ENCODE measurements at regions not wholly inside any gene's neighbourhood (a gene's known extent, or its start where the extent isn't known, plus 50 kb on each side); places are given as distances from the start of the nearest gene placed in this dataset.

DNA sequence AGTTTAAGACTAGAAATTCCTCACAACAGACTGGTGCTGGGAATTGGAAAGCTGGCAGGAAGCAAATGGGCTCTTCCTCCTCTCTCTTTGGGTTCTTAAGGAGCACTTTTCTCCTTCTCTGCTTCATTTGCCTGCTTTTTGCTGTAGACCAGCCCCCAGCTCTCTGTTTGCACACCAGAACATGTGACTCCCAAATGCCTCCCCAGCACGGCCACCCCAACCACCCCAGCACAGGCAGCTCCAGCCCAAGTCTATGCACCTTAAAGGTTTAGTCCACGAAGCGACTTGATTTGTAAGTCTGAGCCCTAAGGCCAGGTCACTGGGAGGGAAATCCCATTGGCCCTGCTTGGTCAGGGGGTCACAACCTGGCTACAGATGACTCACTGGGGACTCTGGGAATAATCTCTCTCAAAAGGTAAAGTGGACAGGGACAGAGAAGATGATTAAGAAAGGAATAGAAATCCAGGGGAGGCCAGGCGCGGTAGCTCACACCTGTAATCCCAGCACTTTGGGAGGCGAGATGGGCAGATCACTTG, 377.8 kb upstream of the PROK2 start:
- WGBS (ENCODE audit: extremely low coverage, insufficient read length, low lambda C conversion rate), result no CpG with 5 or more reads among the region's 6 CpGs
- no peak overlapping the region for H3K4me2 ChIP-seq (ENCODE audit: insufficient read depth, insufficient read length, low read length)
- H3K4me1 ChIP-seq (ENCODE audit: insufficient read depth, low read length), result no peaks in the 10 kb centered on the region
- no peaks in the 10 kb centered on the region for H3K9me3 ChIP-seq (ENCODE audit: control insufficient read depth, low read depth, low read length)
- Mint-ChIP-seq H3K9me3 (no peaks in the 10 kb centered on the region), H3K4me1 (peaks cover 14 to 26% of the 10 kb centered on the region in 2 experiments), H3K27ac (peak overlapping the region in 1 of 3 experiments; percentile 49; a peak in 2 of 7 replicates), H3K27me3 (ENCODE audit: low read depth) (no peaks in the 10 kb centered on the region; the same call in 1 of the 2 replicates), H3K36me3 (ENCODE audit: insufficient read depth in 1 of 3, low read depth in 3 of 3) (no peaks in the 10 kb centered on the region; a peak in 1 of 7 replicates), H3K4me3 (no peak overlapping the region)
- no peaks in the 10 kb centered on the region for H3K27me3 ChIP-seq (ENCODE audit: insufficient read depth, low read length)
- H3K23me2 ChIP-seq (ENCODE audit: insufficient read length, low read depth, low read length, poor library complexity, severe bottlenecking), result no peaks in the 10 kb centered on the region
- H4K5ac ChIP-seq (ENCODE audit: insufficient read length, low read depth, low read length), result no peak overlapping the region
- no peak overlapping the region for H3K14ac ChIP-seq (ENCODE audit: insufficient read depth, low read length)
- no peak overlapping the region for H2BK15ac ChIP-seq (ENCODE audit: low read depth, low read length)
- H3K23ac ChIP-seq (ENCODE audit: insufficient read length, low read depth, low read length), result no peak overlapping the region
- H2BK20ac ChIP-seq (ENCODE audit: low read depth, low read length, poor library complexity, severe bottlenecking), result no peak overlapping the region
- no peak overlapping the region for H3K18ac ChIP-seq (ENCODE audit: insufficient read length, low read depth, low read length)
- H4K91ac ChIP-seq (ENCODE audit: insufficient read length, low read depth, low read length), result no peak overlapping the region
- H2AK5ac ChIP-seq (ENCODE audit: insufficient read length, low read length), result no peak overlapping the region
- H2AFZ ChIP-seq (ENCODE audit: low read length), result no peak overlapping the region
- H2BK120ac ChIP-seq (ENCODE audit: low read depth, low read length, poor library complexity, severe bottlenecking), result no peak overlapping the region
- H3K79me2 ChIP-seq (ENCODE audit: insufficient read depth, low read length), result no peaks in the 10 kb centered on the region
- no peak overlapping the region for H3K56ac ChIP-seq (ENCODE audit: insufficient read length, low read depth, low read length)
- no peak overlapping the region for H3K4ac ChIP-seq (ENCODE audit: low read depth, low read length)
- H4K8ac ChIP-seq (replicated peaks; ENCODE audit: insufficient read length, low read depth, low read length), result no peak overlapping the region
- H3K79me1 ChIP-seq (ENCODE audit: insufficient read depth, low read depth, low read length, poor library complexity, severe bottlenecking), result no peaks in the 10 kb centered on the region
- no peak overlapping the region for H3K9ac ChIP-seq (ENCODE audit: extremely low read depth, insufficient read length, low read length)
- H2BK5ac ChIP-seq (ENCODE audit: insufficient read length, low read length), result no peak overlapping the region
- H3K27ac ChIP-seq (ENCODE audit: insufficient read length, low read depth, low read length), result no peak overlapping the region
- TF ChIP-seq, protein P1, sequence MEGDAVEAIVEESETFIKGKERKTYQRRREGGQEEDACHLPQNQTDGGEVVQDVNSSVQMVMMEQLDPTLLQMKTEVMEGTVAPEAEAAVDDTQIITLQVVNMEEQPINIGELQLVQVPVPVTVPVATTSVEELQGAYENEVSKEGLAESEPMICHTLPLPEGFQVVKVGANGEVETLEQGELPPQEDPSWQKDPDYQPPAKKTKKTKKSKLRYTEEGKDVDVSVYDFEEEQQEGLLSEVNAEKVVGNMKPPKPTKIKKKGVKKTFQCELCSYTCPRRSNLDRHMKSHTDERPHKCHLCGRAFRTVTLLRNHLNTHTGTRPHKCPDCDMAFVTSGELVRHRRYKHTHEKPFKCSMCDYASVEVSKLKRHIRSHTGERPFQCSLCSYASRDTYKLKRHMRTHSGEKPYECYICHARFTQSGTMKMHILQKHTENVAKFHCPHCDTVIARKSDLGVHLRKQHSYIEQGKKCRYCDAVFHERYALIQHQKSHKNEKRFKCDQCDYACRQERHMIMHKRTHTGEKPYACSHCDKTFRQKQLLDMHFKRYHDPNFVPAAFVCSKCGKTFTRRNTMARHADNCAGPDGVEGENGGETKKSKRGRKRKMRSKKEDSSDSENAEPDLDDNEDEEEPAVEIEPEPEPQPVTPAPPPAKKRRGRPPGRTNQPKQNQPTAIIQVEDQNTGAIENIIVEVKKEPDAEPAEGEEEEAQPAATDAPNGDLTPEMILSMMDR (conservative IDR thresholded peaks at IDR 0.05), result no peak
- no peak for DNase-seq
- no peak overlapping the region for H3T11ph ChIP-seq (ENCODE audit: low read length)
- H4K20me1 ChIP-seq (ENCODE audit: control insufficient read depth, insufficient read depth, insufficient read length), result no peaks in the 10 kb centered on the region
- no peak overlapping the region for H2BK12ac ChIP-seq (ENCODE audit: insufficient read length, low read depth, low read length)

Measured in H9 (cell line).